Suprapubic skin (tissue), 4 donors: ENCODE measurements at regions not wholly inside any gene's neighbourhood (a gene's known extent, or its start where the extent isn't known, plus 50 kb on each side); places are given as distances from the start of the nearest gene placed in this dataset.

Source experiments
- DNase-seq, 2 donors: peaks; one replicate each; pipeline ENCODE4 v3.0.0-alpha.2; 2019; ENCODE audit warnings: low spot score in 2 of 2
- H3K27ac ChIP-seq: fragments of 200-600 bp; sonication (generic); one replicate; pipeline ENCODE4 v1.5.1; 2019
- H3K27me3 ChIP-seq: fragments of 200-600 bp; sonication (generic); one replicate; pipeline ENCODE4 v1.5.1; 2019
- H3K36me3 ChIP-seq: fragments of 200-600 bp; sonication (generic); one replicate; pipeline ENCODE4 v1.5.1; 2019
- H3K4me1 ChIP-seq: fragments of 200-600 bp; sonication (generic); one replicate; pipeline ENCODE4 v1.5.1; 2019
- H3K4me3 ChIP-seq: fragments of 200-600 bp; sonication (generic); one replicate; pipeline ENCODE4 v1.5.1; 2019; ENCODE audit warnings: mild to moderate bottlenecking
- H3K9me3 ChIP-seq: fragments of 200-600 bp; sonication (generic); one replicate; pipeline ENCODE4 v1.5.1; 2019
- EP300 ChIP-seq: sonication (generic); formaldehyde crosslinking; IDR thresholded peaks from one replicate; pipeline ENCODE4 v1.6.1; 2017; ENCODE audit warnings: antibody characterized with exemption
- POLR2A ChIP-seq, 2 donors: fragments of 450-650 bp; IDR thresholded peaks; one replicate each; pipeline ENCODE4 v1.6.1; 2017; ENCODE audit warnings: antibody characterized with exemption in 2 of 2, mild to moderate bottlenecking in 2 of 2, moderate library complexity in 2 of 2
- POLR2AphosphoS5 ChIP-seq, 3 donors: sonication (generic); formaldehyde crosslinking; IDR thresholded peaks; one replicate each; pipeline ENCODE4 v1.6.1; 2017; ENCODE audit warnings: antibody characterized with exemption in 3 of 3
- WGBS: methylation state at CpG from one replicate; pipeline ENCODE4 v1.1.5; 2018; 5-methylcytosine and 5-hydroxymethylcytosine counted together
- TF ChIP-seq, protein P1 (sequence below), 2 donors: fragments of 200-600 bp in 1 of 2; fragments of 450-650 bp in 1 of 2; sonication (generic) in 1 of 2; IDR thresholded peaks; one replicate each; pipeline ENCODE4 v1.5.1; 2016 to 2019; ENCODE audit warnings: antibody characterized with exemption in 2 of 2, mild to moderate bottlenecking in 1 of 2, moderate library complexity in 1 of 2

DNA sequence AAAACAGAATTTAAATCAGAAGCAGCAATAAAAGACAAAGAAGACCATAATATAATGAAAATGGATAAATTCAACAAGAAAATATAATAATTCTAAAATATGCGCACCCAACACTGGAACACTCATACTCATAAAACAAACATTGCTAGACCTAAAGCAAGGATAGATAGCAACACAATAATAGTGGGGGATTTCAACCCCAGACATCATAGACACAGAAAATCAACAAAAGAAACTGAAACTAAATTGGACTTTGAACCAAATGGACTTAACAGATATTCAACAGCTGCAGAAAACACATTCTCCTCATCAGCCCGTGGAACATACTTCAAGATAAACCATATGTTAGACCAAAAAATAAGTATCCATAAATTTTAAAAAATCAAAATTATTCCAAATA lies 1552.6 kb downstream of the C4orf33 start:
- no peak for DNase-seq
- no peaks in the 10 kb centered on the region for H3K9me3 ChIP-seq
- H3K27ac ChIP-seq: no peak overlapping the region
- 75% methylated on average over 2 of the region's 2 CpGs for WGBS
- H3K4me1 ChIP-seq: no peaks in the 10 kb centered on the region
- no peak overlapping the region for H3K4me3 ChIP-seq
- H3K36me3 ChIP-seq: no peaks in the 10 kb centered on the region
- no peaks in the 10 kb centered on the region for H3K27me3 ChIP-seq
- TF ChIP-seq, protein P1, sequence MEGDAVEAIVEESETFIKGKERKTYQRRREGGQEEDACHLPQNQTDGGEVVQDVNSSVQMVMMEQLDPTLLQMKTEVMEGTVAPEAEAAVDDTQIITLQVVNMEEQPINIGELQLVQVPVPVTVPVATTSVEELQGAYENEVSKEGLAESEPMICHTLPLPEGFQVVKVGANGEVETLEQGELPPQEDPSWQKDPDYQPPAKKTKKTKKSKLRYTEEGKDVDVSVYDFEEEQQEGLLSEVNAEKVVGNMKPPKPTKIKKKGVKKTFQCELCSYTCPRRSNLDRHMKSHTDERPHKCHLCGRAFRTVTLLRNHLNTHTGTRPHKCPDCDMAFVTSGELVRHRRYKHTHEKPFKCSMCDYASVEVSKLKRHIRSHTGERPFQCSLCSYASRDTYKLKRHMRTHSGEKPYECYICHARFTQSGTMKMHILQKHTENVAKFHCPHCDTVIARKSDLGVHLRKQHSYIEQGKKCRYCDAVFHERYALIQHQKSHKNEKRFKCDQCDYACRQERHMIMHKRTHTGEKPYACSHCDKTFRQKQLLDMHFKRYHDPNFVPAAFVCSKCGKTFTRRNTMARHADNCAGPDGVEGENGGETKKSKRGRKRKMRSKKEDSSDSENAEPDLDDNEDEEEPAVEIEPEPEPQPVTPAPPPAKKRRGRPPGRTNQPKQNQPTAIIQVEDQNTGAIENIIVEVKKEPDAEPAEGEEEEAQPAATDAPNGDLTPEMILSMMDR (IDR thresholded peaks at IDR 0.05): no peak
- TF ChIP-seq POLR2AphosphoS5 (IDR thresholded peaks at IDR 0.05): no peak
- no peak for TF ChIP-seq POLR2A (IDR thresholded peaks at IDR 0.05)
- TF ChIP-seq EP300: no peak

DNA sequence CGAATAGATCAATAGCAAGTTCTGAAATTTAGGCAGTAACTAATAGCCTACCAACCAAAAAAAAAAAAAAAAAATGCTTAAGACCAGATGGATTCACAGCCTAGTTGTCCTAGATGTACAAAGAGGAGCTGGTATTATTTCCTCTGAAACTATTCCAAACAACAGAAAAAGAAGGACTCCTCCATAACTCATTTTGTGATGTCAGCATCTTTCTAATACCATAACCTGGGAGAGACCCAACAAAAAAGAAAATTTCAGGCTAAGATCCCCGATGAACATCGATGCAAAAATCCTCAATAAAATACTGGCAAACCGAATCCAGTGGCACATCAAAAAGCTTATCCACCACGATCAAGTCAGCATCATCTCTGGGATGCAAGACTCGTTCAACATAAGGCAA lies 1557.9 kb downstream of the C4orf33 start:
- TF ChIP-seq EP300 (no peak), POLR2A (IDR thresholded peaks at IDR 0.05) (no peak), POLR2AphosphoS5 (IDR thresholded peaks at IDR 0.05) (no peak)
- no peaks in the 10 kb centered on the region for H3K27me3 ChIP-seq
- H3K27ac ChIP-seq: no peak overlapping the region
- 84% methylated on average over 6 of the region's 6 CpGs for WGBS
- H3K4me1 ChIP-seq: no peaks in the 10 kb centered on the region
- no peaks in the 10 kb centered on the region for H3K9me3 ChIP-seq
- no peaks in the 10 kb centered on the region for H3K36me3 ChIP-seq
- H3K4me3 ChIP-seq: no peak overlapping the region
- DNase-seq: no peak

DNA sequence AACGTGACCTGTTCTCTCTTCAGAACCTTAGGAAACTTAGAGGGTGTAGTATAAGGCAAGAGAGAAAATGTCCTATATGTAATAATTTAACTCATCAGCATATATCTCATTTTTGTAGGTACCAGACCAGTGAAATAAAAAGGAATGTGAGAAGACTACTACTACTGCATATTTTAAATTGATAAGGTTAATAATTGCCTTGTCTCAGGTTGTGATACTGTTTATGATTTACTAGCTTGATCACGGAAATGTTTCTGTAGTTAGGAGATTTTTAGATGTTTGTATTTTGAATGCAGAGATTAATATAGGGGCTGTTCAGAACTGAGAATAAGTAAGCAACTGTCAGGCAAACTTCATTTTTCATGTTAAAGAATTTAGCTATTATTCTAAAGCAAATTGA lies 1563.4 kb downstream of the C4orf33 start:
- no peaks in the 10 kb centered on the region for H3K36me3 ChIP-seq
- 67% methylated on average over 2 of the region's 2 CpGs for WGBS
- no peak overlapping the region for H3K4me3 ChIP-seq
- no peak for TF ChIP-seq POLR2A (IDR thresholded peaks at IDR 0.05)
- TF ChIP-seq POLR2AphosphoS5 (IDR thresholded peaks at IDR 0.05): no peak
- TF ChIP-seq EP300: no peak
- TF ChIP-seq, protein P1 (IDR thresholded peaks at IDR 0.05): no peak
- no peak overlapping the region for H3K27ac ChIP-seq
- DNase-seq: no peak
- H3K27me3 ChIP-seq: no peaks in the 10 kb centered on the region
- no peaks in the 10 kb centered on the region for H3K4me1 ChIP-seq
- no peaks in the 10 kb centered on the region for H3K9me3 ChIP-seq

DNA sequence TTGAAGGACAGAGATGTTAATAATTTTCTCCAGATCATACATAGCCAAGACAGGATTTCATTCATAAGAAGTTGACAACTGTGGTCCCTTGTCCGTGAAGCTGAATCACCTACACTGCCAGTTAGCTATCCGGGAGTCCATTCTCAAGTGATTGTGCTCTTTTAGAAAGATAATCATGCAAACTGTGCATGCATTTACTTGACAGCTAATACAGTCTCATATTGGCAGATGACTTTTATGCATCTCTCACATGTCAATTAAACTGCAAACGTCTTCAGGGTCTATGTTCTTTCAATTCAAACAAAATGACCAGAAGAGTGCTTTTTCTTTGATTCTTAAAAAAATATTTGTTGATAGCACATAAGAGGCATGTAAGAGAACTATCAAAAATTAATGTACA lies 1572.9 kb downstream of the C4orf33 start:
- no peak overlapping the region for H3K27ac ChIP-seq
- no peak for TF ChIP-seq POLR2AphosphoS5 (IDR thresholded peaks at IDR 0.05)
- WGBS: 71% methylated on average over 3 of the region's 3 CpGs
- no peak overlapping the region for H3K4me3 ChIP-seq
- no peaks in the 10 kb centered on the region for H3K36me3 ChIP-seq
- H3K27me3 ChIP-seq: no peaks in the 10 kb centered on the region
- H3K4me1 ChIP-seq: no peaks in the 10 kb centered on the region
- H3K9me3 ChIP-seq: no peaks in the 10 kb centered on the region
- no peak for DNase-seq

DNA sequence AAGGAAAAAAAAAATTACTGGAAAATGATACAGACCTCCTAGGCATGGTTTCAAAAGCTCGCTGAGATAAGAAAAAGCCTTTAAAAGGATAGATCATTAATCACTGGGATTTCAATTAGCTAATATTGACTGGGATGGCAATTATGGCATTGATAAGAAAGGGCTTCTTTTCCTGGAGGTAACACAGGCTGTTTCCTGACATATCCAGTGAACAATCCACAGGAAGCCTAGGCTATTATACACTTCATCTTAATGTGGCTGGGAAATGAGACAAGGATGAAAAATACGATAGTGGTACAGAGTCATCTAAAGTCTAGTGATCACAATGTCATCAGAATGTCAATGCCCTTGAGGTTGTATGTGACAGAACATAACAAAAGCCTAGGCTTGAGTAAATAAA lies 1579.3 kb downstream of the C4orf33 start:
- TF ChIP-seq, protein P1 (IDR thresholded peaks at IDR 0.05): no peak
- no peak for TF ChIP-seq EP300
- TF ChIP-seq POLR2AphosphoS5 (IDR thresholded peaks at IDR 0.05): no peak
- no peak for DNase-seq
- H3K4me1 ChIP-seq: no peaks in the 10 kb centered on the region
- WGBS: 53% methylated on average over 2 of the region's 2 CpGs
- H3K27me3 ChIP-seq: no peaks in the 10 kb centered on the region
- no peaks in the 10 kb centered on the region for H3K9me3 ChIP-seq
- H3K27ac ChIP-seq: no peak overlapping the region
- H3K36me3 ChIP-seq: no peaks in the 10 kb centered on the region
- H3K4me3 ChIP-seq: no peak overlapping the region

DNA sequence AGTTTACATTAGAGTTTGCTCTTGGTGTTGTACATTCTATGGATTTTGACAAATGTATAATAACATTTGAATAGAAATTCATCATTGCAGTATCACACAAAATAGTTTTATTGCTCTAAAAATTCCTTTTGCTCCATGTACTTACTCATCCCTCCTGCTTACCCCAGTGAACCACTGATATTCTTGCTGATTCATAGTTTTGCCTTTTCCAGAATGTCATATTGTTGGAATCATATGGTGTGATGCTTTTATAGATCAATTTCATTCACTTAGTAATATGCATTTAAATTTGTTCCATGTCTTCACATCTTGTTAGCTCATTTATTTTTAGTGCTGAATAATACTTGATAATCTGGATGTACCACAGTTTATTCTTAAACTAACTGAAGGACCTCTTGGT lies 1593.2 kb downstream of the C4orf33 start:
- Histone ChIP-seq H3K9me3 (no peaks in the 10 kb centered on the region), H3K27ac (no peak overlapping the region), H3K27me3 (no peaks in the 10 kb centered on the region), H3K4me3 (no peak overlapping the region), H3K36me3 (no peaks in the 10 kb centered on the region), H3K4me1 (no peaks in the 10 kb centered on the region)
- TF ChIP-seq, protein P1 (IDR thresholded peaks at IDR 0.05): no peak
- TF ChIP-seq POLR2AphosphoS5 (IDR thresholded peaks at IDR 0.05): no peak
- TF ChIP-seq EP300: no peak
- no peak for TF ChIP-seq POLR2A (IDR thresholded peaks at IDR 0.05)
- no peak for DNase-seq
